ENCODE measurements at regions not wholly inside any gene's neighbourhood (a gene's known extent, or its start where the extent isn't known, plus 50 kb on each side); places are given as distances from the start of the nearest gene placed in this dataset.

DNA sequence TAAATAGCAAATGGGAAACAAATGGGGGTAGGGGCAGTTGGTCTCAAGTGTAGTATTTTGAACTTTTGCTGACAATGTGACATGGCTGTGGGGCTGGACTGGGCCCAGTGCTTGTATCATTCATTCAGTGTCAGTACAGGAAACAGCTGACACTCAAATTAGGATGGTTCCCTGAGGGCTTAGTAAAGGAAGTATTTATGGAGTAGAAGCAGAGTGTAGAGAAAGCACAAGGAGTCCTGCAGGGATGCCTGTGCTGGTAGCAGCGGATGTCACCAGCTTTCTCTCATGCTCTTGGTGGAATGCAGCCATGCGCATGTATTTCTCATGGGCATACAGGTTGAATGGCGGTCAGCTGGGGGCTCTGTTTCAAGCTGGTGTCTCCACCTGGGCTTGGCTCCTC is 72.9 kb upstream of the SLC44A1 start:
- peak overlapping the region; percentile 44 for H3K27ac ChIP-seq
- no peak overlapping the region for H3K4me2 ChIP-seq (ENCODE audit: low read length)
- TF ChIP-seq, protein P1, sequence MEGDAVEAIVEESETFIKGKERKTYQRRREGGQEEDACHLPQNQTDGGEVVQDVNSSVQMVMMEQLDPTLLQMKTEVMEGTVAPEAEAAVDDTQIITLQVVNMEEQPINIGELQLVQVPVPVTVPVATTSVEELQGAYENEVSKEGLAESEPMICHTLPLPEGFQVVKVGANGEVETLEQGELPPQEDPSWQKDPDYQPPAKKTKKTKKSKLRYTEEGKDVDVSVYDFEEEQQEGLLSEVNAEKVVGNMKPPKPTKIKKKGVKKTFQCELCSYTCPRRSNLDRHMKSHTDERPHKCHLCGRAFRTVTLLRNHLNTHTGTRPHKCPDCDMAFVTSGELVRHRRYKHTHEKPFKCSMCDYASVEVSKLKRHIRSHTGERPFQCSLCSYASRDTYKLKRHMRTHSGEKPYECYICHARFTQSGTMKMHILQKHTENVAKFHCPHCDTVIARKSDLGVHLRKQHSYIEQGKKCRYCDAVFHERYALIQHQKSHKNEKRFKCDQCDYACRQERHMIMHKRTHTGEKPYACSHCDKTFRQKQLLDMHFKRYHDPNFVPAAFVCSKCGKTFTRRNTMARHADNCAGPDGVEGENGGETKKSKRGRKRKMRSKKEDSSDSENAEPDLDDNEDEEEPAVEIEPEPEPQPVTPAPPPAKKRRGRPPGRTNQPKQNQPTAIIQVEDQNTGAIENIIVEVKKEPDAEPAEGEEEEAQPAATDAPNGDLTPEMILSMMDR (IDR thresholded peaks at IDR 0.05), result no peak

DNA sequence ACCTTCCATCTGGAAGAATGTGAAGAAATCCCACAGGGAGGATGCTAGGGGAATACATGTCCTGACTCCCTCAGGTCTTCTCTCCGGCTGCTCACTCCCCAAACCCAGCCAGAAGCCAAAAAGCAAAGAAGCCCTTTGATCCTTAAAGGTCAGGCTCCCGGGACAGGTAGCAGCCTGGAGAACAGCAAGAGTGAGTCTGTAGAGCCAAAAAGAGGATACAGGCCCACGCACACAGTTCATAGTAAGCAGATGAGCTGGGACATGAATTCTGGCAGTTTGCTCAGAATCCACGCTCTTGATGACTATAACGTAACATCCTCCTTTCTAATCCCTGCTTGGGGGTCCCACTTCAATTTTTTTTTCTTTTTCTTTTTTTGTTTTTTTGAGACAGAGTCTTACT is 72.0 kb upstream of the SLC44A1 start:
- Histone ChIP-seq H3K4me2 (ENCODE audit: low read length) (no peak overlapping the region), H3K27me3 (ENCODE audit: control insufficient read depth, insufficient read depth, low read length) (no peaks in the 10 kb centered on the region)

More for the DNA sequence above, 72.9 kb upstream of the SLC44A1 start:
- no peak overlapping the region for H3K4me3 ChIP-seq (ENCODE audit: low read depth, low read length)
- H3K79me2 ChIP-seq, result no peaks in the 10 kb centered on the region
- H3K9me3 ChIP-seq (ENCODE audit: control insufficient read depth, low read length), result no peaks in the 10 kb centered on the region
- no peak overlapping the region for H3K9ac ChIP-seq
- peaks cover 15% of the 10 kb centered on the region for H3K4me1 ChIP-seq
- no peaks in the 10 kb centered on the region for H3K36me3 ChIP-seq (ENCODE audit: control insufficient read depth, insufficient read depth, low read length)
- no peaks in the 10 kb centered on the region for H3K27me3 ChIP-seq (ENCODE audit: control insufficient read depth, insufficient read depth, low read length)
- no peak overlapping the region for H2AFZ ChIP-seq

DNA sequence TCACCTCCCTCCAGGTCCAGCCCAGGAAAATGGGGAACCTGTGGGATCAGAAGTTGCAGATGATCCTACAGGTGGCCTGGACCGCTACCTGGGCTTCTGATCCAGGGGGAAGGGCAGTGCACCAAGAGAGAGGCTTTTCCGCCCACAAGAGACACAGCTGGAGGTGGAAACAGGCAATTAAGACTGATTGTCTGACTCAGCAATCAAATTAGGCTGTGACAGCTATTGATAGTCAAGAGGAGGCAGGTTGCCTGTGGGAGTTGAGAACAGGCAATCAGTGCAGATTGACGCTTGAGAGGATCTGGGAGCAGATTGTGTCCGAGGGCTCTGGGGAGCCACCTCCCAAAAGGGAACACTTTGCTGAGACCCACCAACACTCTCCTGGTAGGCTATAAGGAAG is 71.1 kb upstream of the SLC44A1 start:
- Histone ChIP-seq H3K4me2 (ENCODE audit: low read length) (no peak overlapping the region), H3K79me2 (no peaks in the 10 kb centered on the region), H3K27me3 (ENCODE audit: control insufficient read depth, insufficient read depth, low read length) (no peaks in the 10 kb centered on the region), H3K27ac (no peak overlapping the region), H3K9ac (no peak overlapping the region), H3K4me3 (ENCODE audit: low read depth, low read length) (no peak overlapping the region), H3K9me3 (ENCODE audit: control insufficient read depth, low read length) (no peaks in the 10 kb centered on the region), H3K36me3 (ENCODE audit: control insufficient read depth, insufficient read depth, low read length) (no peaks in the 10 kb centered on the region), H3K4me1 (peaks cover 15% of the 10 kb centered on the region), H2AFZ (no peak overlapping the region)
- TF ChIP-seq, protein P1 (IDR thresholded peaks at IDR 0.05), result no peak

More for the DNA sequence above, 72.0 kb upstream of the SLC44A1 start:
- no peak overlapping the region for H2AFZ ChIP-seq
- no peak overlapping the region for H3K27ac ChIP-seq
- no peaks in the 10 kb centered on the region for H3K9me3 ChIP-seq (ENCODE audit: control insufficient read depth, low read length)
- no peaks in the 10 kb centered on the region for H3K36me3 ChIP-seq (ENCODE audit: control insufficient read depth, insufficient read depth, low read length)
- TF ChIP-seq, protein P1 (IDR thresholded peaks at IDR 0.05), result no peak
- peaks cover 15% of the 10 kb centered on the region for H3K4me1 ChIP-seq
- no peak overlapping the region for H3K9ac ChIP-seq
- no peaks in the 10 kb centered on the region for H3K79me2 ChIP-seq
- no peak overlapping the region for H3K4me3 ChIP-seq (ENCODE audit: low read depth, low read length)

DNA sequence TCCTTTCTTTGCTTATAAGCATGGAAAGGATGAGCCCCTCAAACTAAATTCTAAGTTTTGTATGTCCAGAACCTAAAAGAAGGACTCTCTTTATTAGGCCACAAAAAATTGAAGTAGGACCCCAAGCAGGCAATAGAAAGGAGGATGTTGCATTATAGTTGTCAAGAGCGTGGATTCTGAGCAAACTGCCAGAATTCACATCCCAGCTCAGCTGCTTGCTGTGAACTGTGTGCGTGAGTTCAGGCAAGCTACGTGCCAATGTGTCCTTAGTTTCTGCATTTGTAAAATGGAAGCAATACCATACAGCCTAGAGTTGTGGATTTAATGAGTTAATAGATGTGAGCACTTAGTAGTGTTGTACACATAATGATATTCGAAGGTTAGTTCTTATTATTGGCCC is 70.6 kb upstream of the SLC44A1 start:
- H3K79me2 ChIP-seq, result no peaks in the 10 kb centered on the region
- no peak overlapping the region for H3K4me3 ChIP-seq (ENCODE audit: low read depth, low read length)
- no peaks in the 10 kb centered on the region for H3K27me3 ChIP-seq (ENCODE audit: control insufficient read depth, insufficient read depth, low read length)
- H3K9ac ChIP-seq, result no peak overlapping the region
- H3K27ac ChIP-seq, result no peak overlapping the region
- no peaks in the 10 kb centered on the region for H3K36me3 ChIP-seq (ENCODE audit: control insufficient read depth, insufficient read depth, low read length)
- H3K4me1 ChIP-seq, result peaks cover 15% of the 10 kb centered on the region
- no peak overlapping the region for H3K4me2 ChIP-seq (ENCODE audit: low read length)
- H3K9me3 ChIP-seq (ENCODE audit: control insufficient read depth, low read length), result no peaks in the 10 kb centered on the region
- H2AFZ ChIP-seq, result no peak overlapping the region
- TF ChIP-seq, protein P1 (IDR thresholded peaks at IDR 0.05), result no peak

DNA sequence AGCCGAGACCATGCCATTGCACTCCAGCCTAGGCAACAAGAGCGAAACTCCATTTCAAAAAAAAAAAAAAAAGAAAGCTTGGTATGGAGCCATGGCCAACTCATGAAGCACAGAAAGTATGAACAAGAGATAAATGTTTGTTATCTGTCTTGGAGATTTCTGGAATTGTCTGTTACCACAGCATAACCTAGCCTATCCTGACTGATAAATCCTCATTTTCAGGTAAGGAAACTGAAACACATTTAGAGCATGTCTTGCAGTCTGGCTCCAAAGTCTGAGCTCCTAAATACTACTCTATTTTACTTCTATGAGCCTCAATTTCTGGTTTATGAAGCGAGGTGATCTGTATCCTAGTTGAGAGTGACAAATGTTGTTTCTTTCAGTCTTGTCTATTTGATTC is 68.3 kb upstream of the SLC44A1 start:
- H3K4me1 ChIP-seq, result peaks cover 9% of the 10 kb centered on the region
- no peak overlapping the region for H3K4me3 ChIP-seq (ENCODE audit: low read depth, low read length)
- no peaks in the 10 kb centered on the region for H3K79me2 ChIP-seq
- no peaks in the 10 kb centered on the region for H3K9me3 ChIP-seq (ENCODE audit: control insufficient read depth, low read length)
- H3K4me2 ChIP-seq (ENCODE audit: low read length), result no peak overlapping the region
- H2AFZ ChIP-seq, result no peak overlapping the region
- no peaks in the 10 kb centered on the region for H3K36me3 ChIP-seq (ENCODE audit: control insufficient read depth, insufficient read depth, low read length)
- H3K9ac ChIP-seq, result no peak overlapping the region
- H3K27ac ChIP-seq, result no peak overlapping the region
- TF ChIP-seq, protein P1 (IDR thresholded peaks at IDR 0.05), result no peak
- no peaks in the 10 kb centered on the region for H3K27me3 ChIP-seq (ENCODE audit: control insufficient read depth, insufficient read depth, low read length)

All from parathyroid adenoma (tissue), 2 donors.